Thyroid gland (tissue), 4 donors: ENCODE measurements at regions not wholly inside any gene's neighbourhood (a gene's known extent, or its start where the extent isn't known, plus 50 kb on each side); places are given as distances from the start of the nearest gene placed in this dataset.

Experiments used
- DNase-seq, 2 donors: peaks; one replicate each; pipeline ENCODE4 v3.0.0-alpha.2; 2019
- H3K27ac ChIP-seq, 3 donors: fragments of 200-600 bp; sonication (generic); 1 replicate in 2 of 3; 2 replicates in 1 of 3; pipeline ENCODE4 v1.5.1; 2016 to 2019; ENCODE audit warnings: mild to moderate bottlenecking in 1 of 3, moderate library complexity in 1 of 3
- H3K27me3 ChIP-seq: fragments of 200-600 bp; sonication (generic); one replicate; pipeline ENCODE4 v1.5.1; 2019
- H3K36me3 ChIP-seq, 2 donors: fragments of 200-600 bp; sonication (generic); one replicate each; pipeline ENCODE4 v1.5.1; 2016 to 2019
- H3K4me1 ChIP-seq, 2 donors: fragments of 200-600 bp; sonication (generic); one replicate each; pipeline ENCODE4 v1.5.1; 2017 to 2019
- H3K4me3 ChIP-seq, 3 donors: fragments of 200-600 bp; sonication (generic); replicated peaks in 1 of 3; 1 replicate in 2 of 3; 2 replicates in 1 of 3; pipeline ENCODE4 v1.5.1; 2016; ENCODE audit warnings: mild to moderate bottlenecking in 1 of 3
- H3K9me3 ChIP-seq: fragments of 200-600 bp; sonication (generic); one replicate; pipeline ENCODE4 v1.5.1; 2017
- CTCF ChIP-seq, 6 experiments: fragments of 200-600 bp in 3 of 6; fragments of 450-650 bp in 3 of 6; sonication (generic) in 3 of 6; IDR thresholded peaks; one replicate each; pipeline ENCODE4 v1.5.1; 2016 to 2019; ENCODE audit warnings: antibody characterized with exemption in 6 of 6, mild to moderate bottlenecking in 2 of 6, inconsistent platforms in 1 of 6, moderate library complexity in 1 of 6
- POLR2A ChIP-seq, 2 donors: fragments of 450-650 bp; IDR thresholded peaks; one replicate each; pipeline ENCODE4 v1.6.1; 2017; ENCODE audit warnings: antibody characterized with exemption in 2 of 2, mild to moderate bottlenecking in 2 of 2, moderate library complexity in 1 of 2
- WGBS, 2 donors: methylation state at CpG; one replicate each; pipeline ENCODE4 v1.1.5; 2017; 5-methylcytosine and 5-hydroxymethylcytosine counted together
- intact Hi-C: fragments of 100-400 bp; cut with DNase I; formaldehyde crosslinking; loops from one replicate; pipeline ENCODE4 v1.15.1; 2023

GRCh38 chr17:73887739-73888138 lies 243.5 kb upstream of the SDK2 start:
- no peaks in the 10 kb centered on the region for H3K27me3 ChIP-seq
- no peak for DNase-seq
- no peak overlapping the region for H3K4me3 ChIP-seq
- intact Hi-C loops, result no loop called here
- 65 to 80% methylated on average over 3 of the region's 3 CpGs for WGBS, 2 donors
- TF ChIP-seq CTCF (IDR thresholded peaks at IDR 0.05) (no peak), POLR2A (IDR thresholded peaks at IDR 0.05) (no peak)
- no peaks in the 10 kb centered on the region for H3K36me3 ChIP-seq
- H3K9me3 ChIP-seq, result no peaks in the 10 kb centered on the region
- no peak overlapping the region for H3K27ac ChIP-seq
- H3K4me1 ChIP-seq, result no peaks in the 10 kb centered on the region

- intact Hi-C loops, result no loop called here
These were observed 244.6 kb upstream of the SDK2 start for GRCh38 chr17:73888862-73889261.

GRCh38 chr17:73889439-73889838 lies 245.2 kb upstream of the SDK2 start:
- TF ChIP-seq POLR2A (IDR thresholded peaks at IDR 0.05), result no peak
- no peak for TF ChIP-seq CTCF (IDR thresholded peaks at IDR 0.05)
- no peaks in the 10 kb centered on the region for H3K27me3 ChIP-seq
- H3K36me3 ChIP-seq, result no peaks in the 10 kb centered on the region
- intact Hi-C loops, result no loop called here
- no peak overlapping the region for H3K4me3 ChIP-seq
- H3K9me3 ChIP-seq, result no peaks in the 10 kb centered on the region
- WGBS, 2 donors, result 96% methylated on average over 2 of the region's 2 CpGs
- H3K4me1 ChIP-seq, result no peaks in the 10 kb centered on the region
- no peak for DNase-seq
- no peak overlapping the region for H3K27ac ChIP-seq

More at GRCh38 chr17:73888862-73889261, 244.6 kb upstream of the SDK2 start:
- 66 to 69% methylated on average over 7 of the region's 7 CpGs for WGBS, 2 donors
- DNase-seq, result peak; percentile 23 to 51
- Histone ChIP-seq H3K4me3 (no peak overlapping the region), H3K27me3 (no peaks in the 10 kb centered on the region), H3K9me3 (no peaks in the 10 kb centered on the region), H3K36me3 (no peaks in the 10 kb centered on the region), H3K27ac (no peak overlapping the region), H3K4me1 (no peaks in the 10 kb centered on the region)
- TF ChIP-seq POLR2A (IDR thresholded peaks at IDR 0.05), result no peak
- no peak for TF ChIP-seq CTCF (IDR thresholded peaks at IDR 0.05)

GRCh38 chr17:73890831-73891405 lies 246.7 kb upstream of the SDK2 start:
- H3K4me3 ChIP-seq, result no peak overlapping the region
- no peaks in the 10 kb centered on the region for H3K9me3 ChIP-seq
- DNase-seq, result no peak
- no peaks in the 10 kb centered on the region for H3K36me3 ChIP-seq
- TF ChIP-seq CTCF (IDR thresholded peaks at IDR 0.05) (no peak), POLR2A (IDR thresholded peaks at IDR 0.05) (no peak)
- no peaks in the 10 kb centered on the region for H3K4me1 ChIP-seq
- H3K27me3 ChIP-seq, result no peaks in the 10 kb centered on the region
- H3K27ac ChIP-seq, result no peak overlapping the region
- 83 to 92% methylated on average over 8 of the region's 8 CpGs for WGBS, 2 donors
- intact Hi-C loops, result no loop called here

GRCh38 chr17:73895157-73895556 lies 250.9 kb upstream of the SDK2 start:
- no peak for DNase-seq
- H3K4me1 ChIP-seq, result no peaks in the 10 kb centered on the region
- H3K9me3 ChIP-seq, result no peaks in the 10 kb centered on the region
- WGBS, 2 donors, result 77 to 79% methylated on average over 6 of the region's 6 CpGs
- no peak overlapping the region for H3K27ac ChIP-seq
- intact Hi-C loops, result no loop called here
- TF ChIP-seq CTCF (IDR thresholded peaks at IDR 0.05) (no peak), POLR2A (IDR thresholded peaks at IDR 0.05) (no peak)
- H3K36me3 ChIP-seq, result no peaks in the 10 kb centered on the region
- H3K4me3 ChIP-seq, result no peak overlapping the region
- H3K27me3 ChIP-seq, result no peaks in the 10 kb centered on the region
